ENCODE measurements at regions not wholly inside any gene's neighbourhood (a gene's known extent, or its start where the extent isn't known, plus 50 kb on each side); places are given as distances from the start of the nearest gene placed in this dataset.

DNA sequence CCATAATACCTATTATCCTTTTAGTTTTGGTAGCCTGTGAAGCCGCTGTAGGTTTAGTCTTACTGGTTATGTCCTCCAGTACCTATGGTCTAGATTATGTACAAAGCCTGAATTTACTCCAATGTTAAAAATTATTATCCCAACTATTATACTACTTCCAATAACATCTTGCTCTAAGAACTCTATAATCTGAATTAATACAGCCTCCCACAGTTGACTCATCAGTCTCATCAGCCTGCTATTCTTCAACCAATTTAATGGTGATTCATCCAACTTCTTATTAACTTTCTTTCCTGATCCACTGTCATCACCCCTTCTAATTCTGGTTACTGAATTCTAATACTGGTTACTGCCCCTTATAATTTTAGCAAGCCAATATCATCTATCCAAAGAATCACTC lies 370.3 kb upstream of the OPRM1 start:
- H3K4me3 Mint-ChIP-seq: no peak overlapping the region
- H3K27ac Mint-ChIP-seq: no peak overlapping the region

DNA sequence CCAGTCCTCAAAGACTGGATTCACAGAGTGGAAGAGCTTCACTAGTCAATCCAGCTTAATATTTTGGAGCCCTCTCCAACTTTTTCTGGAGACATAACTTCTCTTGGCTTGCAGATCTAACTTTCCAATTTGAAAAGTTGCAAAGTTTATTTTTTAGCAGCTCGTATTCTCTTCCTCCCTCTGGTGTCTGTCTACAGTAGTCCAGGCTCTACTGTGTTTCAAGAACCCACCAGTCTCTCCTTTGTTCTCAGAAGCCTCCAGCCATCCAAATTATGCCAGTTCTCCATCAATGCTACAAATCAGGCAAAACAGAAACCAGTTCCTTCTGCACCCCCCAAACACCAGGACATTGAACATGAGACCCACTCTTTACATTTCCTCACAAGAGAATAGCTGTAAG lies 376.1 kb upstream of the OPRM1 start:
- H2AFZ ChIP-seq (replicated peaks): no peak overlapping the region

More for the DNA sequence above, 370.3 kb upstream of the OPRM1 start:
- TF ChIP-seq, protein P1, sequence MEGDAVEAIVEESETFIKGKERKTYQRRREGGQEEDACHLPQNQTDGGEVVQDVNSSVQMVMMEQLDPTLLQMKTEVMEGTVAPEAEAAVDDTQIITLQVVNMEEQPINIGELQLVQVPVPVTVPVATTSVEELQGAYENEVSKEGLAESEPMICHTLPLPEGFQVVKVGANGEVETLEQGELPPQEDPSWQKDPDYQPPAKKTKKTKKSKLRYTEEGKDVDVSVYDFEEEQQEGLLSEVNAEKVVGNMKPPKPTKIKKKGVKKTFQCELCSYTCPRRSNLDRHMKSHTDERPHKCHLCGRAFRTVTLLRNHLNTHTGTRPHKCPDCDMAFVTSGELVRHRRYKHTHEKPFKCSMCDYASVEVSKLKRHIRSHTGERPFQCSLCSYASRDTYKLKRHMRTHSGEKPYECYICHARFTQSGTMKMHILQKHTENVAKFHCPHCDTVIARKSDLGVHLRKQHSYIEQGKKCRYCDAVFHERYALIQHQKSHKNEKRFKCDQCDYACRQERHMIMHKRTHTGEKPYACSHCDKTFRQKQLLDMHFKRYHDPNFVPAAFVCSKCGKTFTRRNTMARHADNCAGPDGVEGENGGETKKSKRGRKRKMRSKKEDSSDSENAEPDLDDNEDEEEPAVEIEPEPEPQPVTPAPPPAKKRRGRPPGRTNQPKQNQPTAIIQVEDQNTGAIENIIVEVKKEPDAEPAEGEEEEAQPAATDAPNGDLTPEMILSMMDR (IDR thresholded peaks at IDR 0.05): no peak
- TF ChIP-seq EZH2phosphoT487 (IDR thresholded peaks at IDR 0.05) (no peak), EZH2 (IDR thresholded peaks at IDR 0.05) (no peak)
- H3K79me2 ChIP-seq (ENCODE audit: low read depth): no peaks in the 10 kb centered on the region
- no peaks in the 10 kb centered on the region for H3K9me3 Mint-ChIP-seq
- no peak overlapping the region for H3K4me3 ChIP-seq
- H3K4me1 Mint-ChIP-seq: no peaks in the 10 kb centered on the region
- no peaks in the 10 kb centered on the region for H3F3A ChIP-seq (ENCODE audit: low read depth)
- no peak for DNase-seq (ENCODE audit: low spot score)
- no peak overlapping the region for H2AFZ ChIP-seq (replicated peaks)
- H3K9ac ChIP-seq: no peak overlapping the region
- H3K27me3 ChIP-seq: no peaks in the 10 kb centered on the region
- H3K9me3 ChIP-seq (ENCODE audit: low read depth): no peaks in the 10 kb centered on the region
- H4K20me1 ChIP-seq (ENCODE audit: low read depth): no peaks in the 10 kb centered on the region
- no peak overlapping the region for H3K27ac ChIP-seq
- H3K4me2 ChIP-seq: no peak overlapping the region
- no peaks in the 10 kb centered on the region for H3K36me3 ChIP-seq
- no peaks in the 10 kb centered on the region for H3K4me1 ChIP-seq
- no peaks in the 10 kb centered on the region for H3K36me3 Mint-ChIP-seq
- no peaks in the 10 kb centered on the region for H3K27me3 Mint-ChIP-seq (ENCODE audit: insufficient read depth, low read depth)

DNA sequence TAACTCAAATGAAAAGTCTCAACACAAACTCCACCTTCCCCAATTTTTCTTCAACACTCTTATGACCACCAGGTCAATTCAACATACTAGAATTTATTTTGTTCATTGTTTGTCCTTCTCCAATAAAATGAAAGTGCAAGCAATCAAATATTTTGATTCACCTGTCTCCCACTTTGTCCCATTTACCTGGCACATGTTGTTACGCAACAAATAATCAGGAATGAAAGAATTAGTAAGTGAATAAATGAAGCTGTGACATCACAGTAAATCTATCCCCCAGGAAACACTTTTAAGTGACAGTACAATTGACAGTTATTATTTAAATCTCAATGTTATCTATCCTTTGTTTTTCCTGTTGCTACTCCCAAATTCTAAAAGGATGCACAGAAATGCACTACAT lies 393.7 kb upstream of the OPRM1 start:
- Histone ChIP-seq H3K27ac (no peak overlapping the region), H3K4me2 (no peak overlapping the region), H3K27me3 (no peaks in the 10 kb centered on the region), H3K4me3 (no peak overlapping the region), H4K20me1 (ENCODE audit: low read depth) (no peaks in the 10 kb centered on the region), H3K36me3 (no peaks in the 10 kb centered on the region), H3K9me3 (ENCODE audit: low read depth) (no peaks in the 10 kb centered on the region), H3K9ac (no peak overlapping the region), H3F3A (ENCODE audit: low read depth) (no peaks in the 10 kb centered on the region), H2AFZ (replicated peaks) (no peak overlapping the region), H3K79me2 (ENCODE audit: low read depth) (no peaks in the 10 kb centered on the region), H3K4me1 (no peaks in the 10 kb centered on the region)
- H3K4me3 Mint-ChIP-seq: no peak overlapping the region
- no peak for DNase-seq (ENCODE audit: low spot score)
- no peak overlapping the region for H3K27ac Mint-ChIP-seq
- H3K9me3 Mint-ChIP-seq: no peaks in the 10 kb centered on the region
- H3K4me1 Mint-ChIP-seq: no peaks in the 10 kb centered on the region
- no peaks in the 10 kb centered on the region for H3K27me3 Mint-ChIP-seq (ENCODE audit: insufficient read depth, low read depth)
- no peak for TF ChIP-seq EZH2 (IDR thresholded peaks at IDR 0.05)
- TF ChIP-seq, protein P1 (IDR thresholded peaks at IDR 0.05): no peak
- TF ChIP-seq EZH2phosphoT487 (IDR thresholded peaks at IDR 0.05): no peak
- no peaks in the 10 kb centered on the region for H3K36me3 Mint-ChIP-seq

More for the DNA sequence above, 376.1 kb upstream of the OPRM1 start:
- Histone ChIP-seq H3K4me3 (no peak overlapping the region), H3K27me3 (no peaks in the 10 kb centered on the region), H3K9ac (no peak overlapping the region), H3K27ac (no peak overlapping the region), H3F3A (ENCODE audit: low read depth) (no peaks in the 10 kb centered on the region), H3K4me2 (no peak overlapping the region), H3K9me3 (ENCODE audit: low read depth) (no peaks in the 10 kb centered on the region), H3K4me1 (no peaks in the 10 kb centered on the region), H4K20me1 (ENCODE audit: low read depth) (no peaks in the 10 kb centered on the region), H3K36me3 (no peaks in the 10 kb centered on the region), H3K79me2 (ENCODE audit: low read depth) (no peaks in the 10 kb centered on the region)
- Mint-ChIP-seq H3K36me3 (no peaks in the 10 kb centered on the region), H3K4me3 (no peak overlapping the region), H3K9me3 (peaks cover 2% of the 10 kb centered on the region), H3K27me3 (ENCODE audit: insufficient read depth, low read depth) (no peaks in the 10 kb centered on the region), H3K27ac (no peak overlapping the region), H3K4me1 (no peaks in the 10 kb centered on the region)
- DNase-seq (ENCODE audit: low spot score): no peak
- no peak for TF ChIP-seq EZH2phosphoT487 (IDR thresholded peaks at IDR 0.05)
- TF ChIP-seq, protein P1 (IDR thresholded peaks at IDR 0.05): no peak
- TF ChIP-seq EZH2 (IDR thresholded peaks at IDR 0.05): no peak

All from neural progenitor cell (in vitro differentiated cells).